Testis (tissue), 2 donors: ENCODE measurements at regions not wholly inside any gene's neighbourhood (a gene's known extent, or its start where the extent isn't known, plus 50 kb on each side); places are given as distances from the start of the nearest gene placed in this dataset.

Source experiments
- CTCF ChIP-seq, 3 experiments: fragments of 450-650 bp in 2 of 3; fragments of 200-600 bp in 1 of 3; sonication (generic) in 1 of 3; IDR thresholded peaks; one replicate each; pipeline ENCODE4 v1.5.1; 2016 to 2019; ENCODE audit warnings: antibody characterized with exemption in 3 of 3, mild to moderate bottlenecking in 2 of 3, moderate library complexity in 1 of 3
- POLR2A ChIP-seq: fragments of 450-650 bp; IDR thresholded peaks from one replicate; pipeline ENCODE4 v1.6.1; 2017; ENCODE audit warnings: antibody characterized with exemption, mild to moderate bottlenecking, moderate library complexity

- TF ChIP-seq CTCF (IDR thresholded peaks at IDR 0.05) (no peak), POLR2A (no peak)
Measured at GRCh38 chr4:124209626-124210025, 502.9 kb downstream of the ANKRD50 start.
